ENCODE measurements at regions not wholly inside any gene's neighbourhood (a gene's known extent, or its start where the extent isn't known, plus 50 kb on each side); places are given as distances from the start of the nearest gene placed in this dataset.

GRCh38 chr11:130571519-130571918 lies 123.1 kb downstream of the ADAMTS15 start:
- Mint-ChIP-seq H3K4me3 (no peak overlapping the region), H3K27ac (no peak overlapping the region), H3K9me3 (peaks cover 0 to 4% of the 10 kb centered on the region in 2 donors), H3K4me1 (no peaks in the 10 kb centered on the region), H3K27me3 (no peaks in the 10 kb centered on the region)
- DNase-seq (no peak), ATAC-seq (peak; percentile 18)

- ATAC-seq (no peak), DNase-seq (no peak)
- no peaks in the 10 kb centered on the region for H3K27me3 Mint-ChIP-seq
- peaks cover 0 to 4% of the 10 kb centered on the region in 2 donors for H3K9me3 Mint-ChIP-seq
- H3K4me3 Mint-ChIP-seq: no peak overlapping the region
- H3K4me1 Mint-ChIP-seq: no peaks in the 10 kb centered on the region
- no peak overlapping the region for H3K27ac Mint-ChIP-seq
Measured at GRCh38 chr11:130571947-130572584, 123.6 kb downstream of the ADAMTS15 start.

GRCh38 chr11:130573767-130574166 lies 125.3 kb downstream of the ADAMTS15 start:
- no peaks in the 10 kb centered on the region for H3K4me1 Mint-ChIP-seq
- ATAC-seq: no peak
- no peak for DNase-seq
- no peak overlapping the region for H3K4me3 Mint-ChIP-seq
- no peaks in the 10 kb centered on the region for H3K27me3 Mint-ChIP-seq
- H3K27ac Mint-ChIP-seq: no peak overlapping the region
- H3K9me3 Mint-ChIP-seq: peaks cover 0 to 4% of the 10 kb centered on the region in 2 donors

- DNase-seq (no peak), ATAC-seq (no peak)
- no peak overlapping the region for H3K4me3 Mint-ChIP-seq
- H3K27ac Mint-ChIP-seq: no peak overlapping the region
- H3K27me3 Mint-ChIP-seq: no peaks in the 10 kb centered on the region
- peaks cover 0 to 4% of the 10 kb centered on the region in 2 donors for H3K9me3 Mint-ChIP-seq
- no peaks in the 10 kb centered on the region for H3K4me1 Mint-ChIP-seq
Measured at GRCh38 chr11:130574740-130575139, 126.3 kb downstream of the ADAMTS15 start.

GRCh38 chr11:130576146-130576545 lies 127.7 kb downstream of the ADAMTS15 start:
- Mint-ChIP-seq H3K4me1 (no peaks in the 10 kb centered on the region), H3K9me3 (peaks cover 0 to 4% of the 10 kb centered on the region in 2 donors), H3K27me3 (no peaks in the 10 kb centered on the region), H3K27ac (no peak overlapping the region), H3K4me3 (no peak overlapping the region)
- DNase-seq (no peak), ATAC-seq (no peak)

GRCh38 chr11:130578738-130579368 lies 130.4 kb downstream of the ADAMTS15 start:
- Mint-ChIP-seq H3K27me3 (peaks cover 17% of the 10 kb centered on the region), H3K4me3 (no peak overlapping the region), H3K9me3 (peaks cover 0 to 4% of the 10 kb centered on the region in 2 donors), H3K27ac (no peak overlapping the region), H3K4me1 (no peaks in the 10 kb centered on the region)
- DNase-seq: no peak
- ATAC-seq: no peak

- no peak overlapping the region for H3K27ac Mint-ChIP-seq
- peaks cover 20% of the 10 kb centered on the region for H3K27me3 Mint-ChIP-seq
- ATAC-seq (no peak), DNase-seq (no peak)
- no peaks in the 10 kb centered on the region for H3K4me1 Mint-ChIP-seq
- H3K9me3 Mint-ChIP-seq: no peaks in the 10 kb centered on the region
- H3K4me3 Mint-ChIP-seq: no peak overlapping the region
Measured at GRCh38 chr11:130580372-130580771, 131.9 kb downstream of the ADAMTS15 start.

- DNase-seq (no peak), ATAC-seq (no peak)
Measured at GRCh38 chr11:130580891-130581492, 132.5 kb downstream of the ADAMTS15 start.

GRCh38 chr11:130581646-130582045 lies 133.2 kb downstream of the ADAMTS15 start:
- ATAC-seq: no peak
- peaks cover 20% of the 10 kb centered on the region for H3K27me3 Mint-ChIP-seq

More at GRCh38 chr11:130580891-130581492, 132.5 kb downstream of the ADAMTS15 start:
- Mint-ChIP-seq H3K27ac (no peak overlapping the region), H3K9me3 (no peaks in the 10 kb centered on the region), H3K4me3 (no peak overlapping the region), H3K4me1 (no peaks in the 10 kb centered on the region), H3K27me3 (peaks cover 20% of the 10 kb centered on the region)

GRCh38 chr11:130582176-130582575 lies 133.7 kb downstream of the ADAMTS15 start:
- H3K27ac Mint-ChIP-seq: no peak overlapping the region
- no peak for DNase-seq
- H3K27me3 Mint-ChIP-seq: peaks cover 20% of the 10 kb centered on the region
- ATAC-seq: no peak
- H3K9me3 Mint-ChIP-seq: no peaks in the 10 kb centered on the region
- H3K4me3 Mint-ChIP-seq: no peak overlapping the region
- no peaks in the 10 kb centered on the region for H3K4me1 Mint-ChIP-seq

More at GRCh38 chr11:130581646-130582045, 133.2 kb downstream of the ADAMTS15 start:
- no peak for DNase-seq
- Mint-ChIP-seq H3K27ac (no peak overlapping the region), H3K4me1 (no peaks in the 10 kb centered on the region), H3K9me3 (no peaks in the 10 kb centered on the region), H3K4me3 (no peak overlapping the region)

- no peak for ATAC-seq
- peaks cover 20% of the 10 kb centered on the region for H3K27me3 Mint-ChIP-seq
- H3K4me3 Mint-ChIP-seq: no peak overlapping the region
- no peak overlapping the region for H3K27ac Mint-ChIP-seq
- H3K4me1 Mint-ChIP-seq: no peaks in the 10 kb centered on the region
- no peaks in the 10 kb centered on the region for H3K9me3 Mint-ChIP-seq
- no peak for DNase-seq
Measured at GRCh38 chr11:130582981-130583380, 134.5 kb downstream of the ADAMTS15 start.

GRCh38 chr11:130583801-130584211 lies 135.4 kb downstream of the ADAMTS15 start:
- no peak for DNase-seq
- peaks cover 20% of the 10 kb centered on the region for H3K27me3 Mint-ChIP-seq
- no peaks in the 10 kb centered on the region for H3K4me1 Mint-ChIP-seq
- no peak overlapping the region for H3K27ac Mint-ChIP-seq
- no peak overlapping the region for H3K4me3 Mint-ChIP-seq
- ATAC-seq: no peak
- H3K9me3 Mint-ChIP-seq: no peaks in the 10 kb centered on the region

- no peaks in the 10 kb centered on the region for H3K4me1 Mint-ChIP-seq
- DNase-seq (no peak), ATAC-seq (no peak)
- H3K27me3 Mint-ChIP-seq: peaks cover 20% of the 10 kb centered on the region
- H3K9me3 Mint-ChIP-seq: no peaks in the 10 kb centered on the region
- H3K4me3 Mint-ChIP-seq: no peak overlapping the region
- no peak overlapping the region for H3K27ac Mint-ChIP-seq
Measured at GRCh38 chr11:130585545-130585944, 137.1 kb downstream of the ADAMTS15 start.

GRCh38 chr11:130587658-130588057 lies 139.2 kb downstream of the ADAMTS15 start:
- Mint-ChIP-seq H3K4me1 (no peaks in the 10 kb centered on the region), H3K27ac (no peak overlapping the region), H3K9me3 (no peaks in the 10 kb centered on the region), H3K4me3 (no peak overlapping the region), H3K27me3 (peaks cover 25% of the 10 kb centered on the region)
- DNase-seq: no peak
- ATAC-seq: no peak

GRCh38 chr11:130588471-130588870 lies 140.0 kb downstream of the ADAMTS15 start:
- Mint-ChIP-seq H3K27ac (no peak overlapping the region), H3K9me3 (no peaks in the 10 kb centered on the region), H3K27me3 (peaks cover 23% of the 10 kb centered on the region), H3K4me3 (no peak overlapping the region), H3K4me1 (no peaks in the 10 kb centered on the region)
- ATAC-seq (no peak), DNase-seq (no peak)

- Mint-ChIP-seq H3K4me3 (no peak overlapping the region), H3K9me3 (no peaks in the 10 kb centered on the region), H3K27ac (no peak overlapping the region), H3K4me1 (no peaks in the 10 kb centered on the region), H3K27me3 (peaks cover 20% of the 10 kb centered on the region)
- ATAC-seq: no peak
- no peak for DNase-seq
Measured at GRCh38 chr11:130592056-130592455, 143.6 kb downstream of the ADAMTS15 start.
